ENCODE measurements at regions not wholly inside any gene's neighbourhood (a gene's known extent, or its start where the extent isn't known, plus 50 kb on each side); places are given as distances from the start of the nearest gene placed in this dataset.

- Histone ChIP-seq H3K9me3 (ENCODE audit: control extremely low read depth in 1 of 5, control insufficient read depth in 4 of 5, insufficient read depth in 2 of 5, low read depth in 1 of 5, low read length in 4 of 5) (no peaks in the 10 kb centered on the region), H3K27ac (ENCODE audit: insufficient read depth in 1 of 2, low read depth in 1 of 2, low read length in 2 of 2, poor library complexity in 1 of 2, severe bottlenecking in 2 of 2) (no peak overlapping the region), H3K27me3 (replicated peaks in 2 of 5; ENCODE audit: control insufficient read depth in 4 of 5, insufficient read depth in 5 of 5, low read length in 4 of 5) (no peaks in the 10 kb centered on the region), H3K4me1 (ENCODE audit: control extremely low read depth in 1 of 4, control insufficient read depth in 4 of 4, insufficient read depth in 4 of 4, low read length in 3 of 4) (no peaks in the 10 kb centered on the region), H3K36me3 (ENCODE audit: control insufficient read depth in 4 of 4, insufficient read depth in 4 of 4, low read length in 3 of 4) (no peaks in the 10 kb centered on the region), H3K4me3 (ENCODE audit: control insufficient read depth in 1 of 7, extremely low read depth in 1 of 7, insufficient read depth in 4 of 7, low read depth in 2 of 7, low read length in 6 of 7) (no peak overlapping the region)
- CTCF ChIA-PET = no interaction called here
- 91% methylated on average over 9 of the region's 10 CpGs for WGBS (ENCODE audit: insufficient coverage)
- DNase-seq = no peak
- POLR2A ChIA-PET = no interaction called here
Observed at GRCh38 chr12:114873656-114874055, 189.7 kb upstream of the TBX3 start.

GRCh38 chr12:114868995-114869834 lies 185.2 kb upstream of the TBX3 start:
- 48% methylated on average over 11 of the region's 14 CpGs for WGBS (ENCODE audit: insufficient coverage)
- no peak for DNase-seq
- Histone ChIP-seq H3K4me3 (ENCODE audit: control insufficient read depth in 1 of 7, extremely low read depth in 1 of 7, insufficient read depth in 4 of 7, low read depth in 2 of 7, low read length in 6 of 7) (no peak overlapping the region), H3K27ac (ENCODE audit: insufficient read depth in 1 of 2, low read depth in 1 of 2, low read length in 2 of 2, poor library complexity in 1 of 2, severe bottlenecking in 2 of 2) (no peak overlapping the region), H3K4me1 (ENCODE audit: control extremely low read depth in 1 of 4, control insufficient read depth in 4 of 4, insufficient read depth in 4 of 4, low read length in 3 of 4) (no peaks in the 10 kb centered on the region), H3K36me3 (ENCODE audit: control insufficient read depth in 4 of 4, insufficient read depth in 4 of 4, low read length in 3 of 4) (no peaks in the 10 kb centered on the region), H3K9me3 (ENCODE audit: control extremely low read depth in 1 of 5, control insufficient read depth in 4 of 5, insufficient read depth in 2 of 5, low read depth in 1 of 5, low read length in 4 of 5) (no peaks in the 10 kb centered on the region), H3K27me3 (replicated peaks in 2 of 5; ENCODE audit: control insufficient read depth in 4 of 5, insufficient read depth in 5 of 5, low read length in 4 of 5) (peaks cover 0 to 2% (median 0%) of the 10 kb centered on the region in 5 experiments)
- ChIA-PET CTCF (interaction anchor here (0.6 kb wide), 1 partner anchor 252 kb away, joined by 3 read pairs; no protein-coding TSS in a partner anchor), POLR2A (no interaction called here)

- peaks cover 0 to 2% (median 0%) of the 10 kb centered on the region in 5 experiments for H3K27me3 ChIP-seq (replicated peaks in 2 of 5; ENCODE audit: control insufficient read depth in 4 of 5, insufficient read depth in 5 of 5, low read length in 4 of 5)
- H3K9me3 ChIP-seq (ENCODE audit: control extremely low read depth in 1 of 5, control insufficient read depth in 4 of 5, insufficient read depth in 2 of 5, low read depth in 1 of 5, low read length in 4 of 5) = no peaks in the 10 kb centered on the region
- H3K4me1 ChIP-seq (ENCODE audit: control extremely low read depth in 1 of 4, control insufficient read depth in 4 of 4, insufficient read depth in 4 of 4, low read length in 3 of 4) = no peaks in the 10 kb centered on the region
- no peaks in the 10 kb centered on the region for H3K36me3 ChIP-seq (ENCODE audit: control insufficient read depth in 4 of 4, insufficient read depth in 4 of 4, low read length in 3 of 4)
- POLR2A ChIA-PET = no interaction called here
- no peak overlapping the region for H3K27ac ChIP-seq (ENCODE audit: insufficient read depth in 1 of 2, low read depth in 1 of 2, low read length in 2 of 2, poor library complexity in 1 of 2, severe bottlenecking in 2 of 2)
- 92% methylated on average over 4 of the region's 4 CpGs for WGBS (ENCODE audit: insufficient coverage)
- no peak for DNase-seq
- CTCF ChIA-PET = no interaction called here
- no peak overlapping the region for H3K4me3 ChIP-seq (ENCODE audit: control insufficient read depth in 1 of 7, extremely low read depth in 1 of 7, insufficient read depth in 4 of 7, low read depth in 2 of 7, low read length in 6 of 7)
Observed at GRCh38 chr12:114866331-114866730, 182.4 kb upstream of the TBX3 start.

GRCh38 chr12:114864837-114865551 lies 181.0 kb upstream of the TBX3 start:
- WGBS (ENCODE audit: insufficient coverage) = 35% methylated on average over 11 of the region's 12 CpGs
- Histone ChIP-seq H3K9me3 (ENCODE audit: control extremely low read depth in 1 of 5, control insufficient read depth in 4 of 5, insufficient read depth in 2 of 5, low read depth in 1 of 5, low read length in 4 of 5) (no peaks in the 10 kb centered on the region), H3K27me3 (replicated peaks in 2 of 5; ENCODE audit: control insufficient read depth in 4 of 5, insufficient read depth in 5 of 5, low read length in 4 of 5) (peaks cover 0 to 2% (median 0%) of the 10 kb centered on the region in 5 experiments), H3K4me3 (ENCODE audit: control insufficient read depth in 1 of 7, extremely low read depth in 1 of 7, insufficient read depth in 4 of 7, low read depth in 2 of 7, low read length in 6 of 7) (no peak overlapping the region), H3K27ac (ENCODE audit: insufficient read depth in 1 of 2, low read depth in 1 of 2, low read length in 2 of 2, poor library complexity in 1 of 2, severe bottlenecking in 2 of 2) (no peak overlapping the region), H3K36me3 (ENCODE audit: control insufficient read depth in 4 of 4, insufficient read depth in 4 of 4, low read length in 3 of 4) (no peaks in the 10 kb centered on the region), H3K4me1 (ENCODE audit: control extremely low read depth in 1 of 4, control insufficient read depth in 4 of 4, insufficient read depth in 4 of 4, low read length in 3 of 4) (no peaks in the 10 kb centered on the region)
- ChIA-PET CTCF (no interaction called here), POLR2A (interaction anchor here (0.6 kb wide), 1 partner anchor 34 kb away, joined by 3 read pairs; no protein-coding TSS in a partner anchor)
- DNase-seq = no peak

GRCh38 chr12:114863911-114864310 lies 179.9 kb upstream of the TBX3 start:
- 90% methylated on average over 8 of the region's 12 CpGs for WGBS (ENCODE audit: insufficient coverage)
- Histone ChIP-seq H3K27me3 (replicated peaks in 2 of 5; ENCODE audit: control insufficient read depth in 4 of 5, insufficient read depth in 5 of 5, low read length in 4 of 5) (peaks cover 0 to 2% (median 0%) of the 10 kb centered on the region in 5 experiments), H3K36me3 (ENCODE audit: control insufficient read depth in 4 of 4, insufficient read depth in 4 of 4, low read length in 3 of 4) (no peaks in the 10 kb centered on the region), H3K27ac (ENCODE audit: insufficient read depth in 1 of 2, low read depth in 1 of 2, low read length in 2 of 2, poor library complexity in 1 of 2, severe bottlenecking in 2 of 2) (no peak overlapping the region), H3K9me3 (ENCODE audit: control extremely low read depth in 1 of 5, control insufficient read depth in 4 of 5, insufficient read depth in 2 of 5, low read depth in 1 of 5, low read length in 4 of 5) (no peaks in the 10 kb centered on the region), H3K4me1 (ENCODE audit: control extremely low read depth in 1 of 4, control insufficient read depth in 4 of 4, insufficient read depth in 4 of 4, low read length in 3 of 4) (no peaks in the 10 kb centered on the region), H3K4me3 (ENCODE audit: control insufficient read depth in 1 of 7, extremely low read depth in 1 of 7, insufficient read depth in 4 of 7, low read depth in 2 of 7, low read length in 6 of 7) (no peak overlapping the region)
- ChIA-PET CTCF (no interaction called here), POLR2A (no interaction called here)
- no peak for DNase-seq

- H3K9me3 ChIP-seq (ENCODE audit: control extremely low read depth in 1 of 5, control insufficient read depth in 4 of 5, insufficient read depth in 2 of 5, low read depth in 1 of 5, low read length in 4 of 5) = peaks cover 0 to 3% (median 0%) of the 10 kb centered on the region in 5 experiments
- no peak for DNase-seq
- CTCF ChIA-PET = no interaction called here
- no peak overlapping the region for H3K27ac ChIP-seq (ENCODE audit: insufficient read depth in 1 of 2, low read depth in 1 of 2, low read length in 2 of 2, poor library complexity in 1 of 2, severe bottlenecking in 2 of 2)
- WGBS (ENCODE audit: insufficient coverage) = 92% methylated on average over 5 of the region's 6 CpGs
- H3K27me3 ChIP-seq (replicated peaks in 2 of 5; ENCODE audit: control insufficient read depth in 4 of 5, insufficient read depth in 5 of 5, low read length in 4 of 5) = peaks cover 0 to 2% (median 0%) of the 10 kb centered on the region in 5 experiments
- no peaks in the 10 kb centered on the region for H3K4me1 ChIP-seq (ENCODE audit: control extremely low read depth in 1 of 4, control insufficient read depth in 4 of 4, insufficient read depth in 4 of 4, low read length in 3 of 4)
- H3K4me3 ChIP-seq (ENCODE audit: control insufficient read depth in 1 of 7, extremely low read depth in 1 of 7, insufficient read depth in 4 of 7, low read depth in 2 of 7, low read length in 6 of 7) = no peak overlapping the region
- POLR2A ChIA-PET = no interaction called here
- no peaks in the 10 kb centered on the region for H3K36me3 ChIP-seq (ENCODE audit: control insufficient read depth in 4 of 4, insufficient read depth in 4 of 4, low read length in 3 of 4)
Observed at GRCh38 chr12:114860969-114861368, 177.0 kb upstream of the TBX3 start.
